WI38 (cell line): ENCODE measurements at regions not wholly inside any gene's neighbourhood (a gene's known extent, or its start where the extent isn't known, plus 50 kb on each side); places are given as distances from the start of the nearest gene placed in this dataset.

Source experiments
- H3K4me3 ChIP-seq: 2 replicates; pipeline ENCODE4 v1.5.1; 2011; ENCODE audit warnings: low read depth, mild to moderate bottlenecking, control low read depth, low read length
- CTCF ChIP-seq: IDR thresholded peaks from 2 replicates; pipeline ENCODE4 v1.5.1; 2012; ENCODE audit warnings: low read depth, mild to moderate bottlenecking, control low read depth, low read length

- no peak overlapping the region for H3K4me3 ChIP-seq
- TF ChIP-seq CTCF: no peak
Observed at GRCh38 chr21:16113052-16113715, 383.4 kb downstream of the USP25 start.

GRCh38 chr21:16115461-16115860 lies 385.7 kb downstream of the USP25 start:
- H3K4me3 ChIP-seq: no peak overlapping the region
- TF ChIP-seq CTCF: no peak

- TF ChIP-seq CTCF: no peak
- H3K4me3 ChIP-seq: no peak overlapping the region
Observed at GRCh38 chr21:16116069-16116468, 386.3 kb downstream of the USP25 start.

GRCh38 chr21:16116798-16117197 lies 387.0 kb downstream of the USP25 start:
- TF ChIP-seq CTCF: no peak
- H3K4me3 ChIP-seq: no peak overlapping the region

GRCh38 chr21:16117331-16117730 lies 387.5 kb downstream of the USP25 start:
- H3K4me3 ChIP-seq: no peak overlapping the region
- TF ChIP-seq CTCF: no peak

GRCh38 chr21:16117851-16118590 lies 388.2 kb downstream of the USP25 start:
- no peak overlapping the region for H3K4me3 ChIP-seq
- TF ChIP-seq CTCF: no peak

GRCh38 chr21:16124378-16125138 lies 394.8 kb downstream of the USP25 start:
- H3K4me3 ChIP-seq: no peak overlapping the region
- no peak for TF ChIP-seq CTCF
